NCI-H1694 (cell line): ENCODE measurements at regions not wholly inside any gene's neighbourhood (a gene's known extent, or its start where the extent isn't known, plus 50 kb on each side); places are given as distances from the start of the nearest gene placed in this dataset.

Experiments used
- DNase-seq: peaks from one replicate; lab custom pipeline; 2025; lab: John Stamatoyannopoulos, UW

DNA sequence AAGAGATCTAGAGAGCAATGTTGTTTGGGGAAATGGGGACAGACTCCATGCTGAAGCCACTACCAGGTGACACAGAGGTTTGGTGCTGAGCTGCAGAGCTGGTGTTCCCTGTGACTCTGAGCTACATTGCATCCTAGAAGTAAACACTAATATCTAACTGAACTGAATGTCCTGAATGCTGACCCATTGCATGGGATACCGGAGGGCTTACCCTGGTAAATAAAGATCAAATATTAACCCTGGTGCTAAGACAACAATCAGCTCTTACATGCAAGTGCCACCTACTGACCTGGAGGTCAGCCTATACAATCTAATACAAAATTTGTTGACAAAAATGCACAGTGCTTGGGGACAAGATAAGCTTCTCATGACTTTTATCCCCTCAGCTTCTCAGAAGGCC is 851.3 kb upstream of the KCND2 start:
- DNase-seq = no peak

DNA sequence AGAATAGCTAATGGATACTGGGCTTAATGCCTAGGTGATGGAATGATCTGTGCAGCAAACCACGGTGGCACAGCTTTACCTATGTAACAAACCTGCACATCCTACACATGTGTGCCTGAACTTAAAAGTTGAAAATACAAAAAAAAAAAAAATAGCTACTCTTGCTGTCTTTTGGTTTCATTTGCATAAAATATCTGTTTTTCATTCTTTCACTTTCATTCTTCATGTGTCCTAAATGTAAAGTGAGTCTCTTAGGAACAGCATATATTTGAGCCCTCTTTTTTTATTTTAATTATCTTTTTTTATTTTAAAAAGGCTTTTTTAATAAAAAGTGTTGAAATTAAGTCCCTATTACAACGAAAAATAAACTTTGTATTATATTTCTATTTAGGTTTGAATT is 836.1 kb upstream of the KCND2 start:
- no peak for DNase-seq

DNA sequence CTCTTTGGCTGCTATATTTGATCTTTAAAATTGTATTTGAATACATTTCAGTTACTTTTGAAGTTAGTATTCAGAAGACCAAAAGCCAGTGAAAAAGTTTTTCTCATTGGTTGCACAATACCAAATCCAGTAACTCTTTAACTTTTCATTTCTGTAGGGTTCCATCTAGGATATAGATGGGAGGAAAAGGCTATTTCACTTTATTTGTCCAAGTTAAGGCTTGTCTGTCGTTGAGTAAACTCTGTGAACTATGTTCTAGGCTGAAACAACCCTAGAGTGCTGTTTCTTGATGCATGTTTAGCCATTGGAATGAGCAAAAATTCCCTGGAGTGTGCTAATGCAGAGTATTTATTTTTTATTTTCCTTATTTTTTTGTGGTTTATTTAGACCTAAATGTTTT is 834.7 kb upstream of the KCND2 start:
- DNase-seq = no peak

DNA sequence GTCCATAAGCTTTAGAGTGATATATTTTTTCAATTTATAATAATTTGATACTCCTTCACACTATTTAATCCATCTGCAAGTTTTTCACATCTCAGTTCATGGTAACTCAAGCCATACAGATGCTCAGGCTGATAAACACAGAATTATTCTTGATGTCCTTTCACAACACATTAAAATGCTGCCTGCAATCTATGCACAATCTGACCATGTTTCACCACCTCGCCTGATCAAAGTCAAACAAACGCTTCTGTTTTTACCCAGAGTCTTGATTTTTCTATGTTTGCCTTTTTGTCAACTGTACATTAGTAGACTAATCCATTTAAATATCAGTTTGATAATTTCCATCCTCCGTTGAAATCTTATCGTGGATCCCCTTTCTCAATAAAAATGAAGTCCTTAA is 833.8 kb upstream of the KCND2 start:
- DNase-seq = no peak

DNA sequence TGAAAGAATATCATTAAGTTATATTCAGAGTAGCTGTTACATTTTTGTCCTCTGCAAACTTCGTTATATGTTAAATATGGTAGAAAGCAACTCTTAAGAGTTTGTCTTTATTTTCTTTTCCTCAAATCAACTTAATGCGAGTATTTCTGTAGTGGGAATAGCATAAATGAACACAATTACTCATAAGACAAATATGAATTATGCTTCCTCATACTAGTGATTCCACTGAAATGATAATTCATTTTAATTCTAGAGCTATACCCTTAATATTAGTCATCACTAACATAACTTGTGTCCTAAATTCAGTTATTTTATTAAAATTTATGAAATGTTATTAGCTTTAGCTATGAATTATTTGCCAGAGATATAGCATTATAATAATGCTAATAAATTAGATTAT is 820.6 kb upstream of the KCND2 start:
- DNase-seq = no peak

DNA sequence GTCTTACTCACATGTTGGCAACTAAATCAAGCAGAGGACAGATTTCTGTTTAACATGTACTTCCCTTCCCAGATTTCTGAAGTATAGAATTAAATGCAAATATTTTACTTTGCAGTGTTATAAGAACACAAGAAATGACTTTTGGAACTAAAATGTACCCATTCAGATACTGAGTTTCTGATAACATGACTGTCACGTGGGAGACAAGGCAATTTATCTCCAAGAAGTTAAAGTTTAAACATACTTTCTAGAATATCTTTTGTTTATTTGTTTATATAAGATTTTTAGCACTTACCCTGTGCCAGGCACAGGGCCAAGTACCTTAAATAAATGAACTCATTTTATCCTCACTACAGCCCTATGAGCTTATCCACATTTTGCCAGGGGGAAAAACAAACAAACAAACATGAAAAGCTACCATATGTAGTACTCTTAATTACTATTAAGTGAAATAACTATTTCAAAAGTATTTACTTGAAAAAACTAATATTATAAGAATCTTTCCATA is 807.1 kb upstream of the KCND2 start:
- no peak for DNase-seq

DNA sequence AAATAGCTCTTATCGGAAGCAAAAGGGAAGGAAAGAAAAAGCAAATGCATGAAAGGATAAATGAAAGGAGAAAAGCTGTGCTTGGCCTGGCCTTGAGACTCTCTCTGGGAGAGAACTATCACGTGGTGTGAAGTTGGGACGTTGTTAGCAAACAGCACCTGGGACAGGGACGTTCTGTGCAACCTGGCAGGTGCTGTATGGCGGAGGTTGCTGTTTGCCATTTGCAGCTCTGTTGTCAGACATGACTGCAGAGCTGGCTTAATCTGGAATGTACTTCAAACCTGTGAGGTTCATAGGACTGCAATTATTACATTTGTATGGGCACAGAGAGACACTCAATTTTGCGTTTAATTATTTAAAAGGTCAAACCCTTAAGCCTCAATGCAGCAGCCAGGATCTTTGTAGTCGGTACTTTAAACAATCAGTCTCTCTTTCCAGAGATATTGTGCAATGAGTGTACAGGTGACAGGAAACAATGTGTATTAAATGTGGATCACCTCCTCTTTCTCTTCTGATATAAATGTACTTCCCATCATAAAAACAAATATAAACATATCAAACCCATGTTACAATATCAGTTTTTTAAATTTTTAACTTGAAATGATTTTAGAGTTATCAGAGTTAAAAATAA is 800.5 kb upstream of the KCND2 start:
- no peak for DNase-seq

DNA sequence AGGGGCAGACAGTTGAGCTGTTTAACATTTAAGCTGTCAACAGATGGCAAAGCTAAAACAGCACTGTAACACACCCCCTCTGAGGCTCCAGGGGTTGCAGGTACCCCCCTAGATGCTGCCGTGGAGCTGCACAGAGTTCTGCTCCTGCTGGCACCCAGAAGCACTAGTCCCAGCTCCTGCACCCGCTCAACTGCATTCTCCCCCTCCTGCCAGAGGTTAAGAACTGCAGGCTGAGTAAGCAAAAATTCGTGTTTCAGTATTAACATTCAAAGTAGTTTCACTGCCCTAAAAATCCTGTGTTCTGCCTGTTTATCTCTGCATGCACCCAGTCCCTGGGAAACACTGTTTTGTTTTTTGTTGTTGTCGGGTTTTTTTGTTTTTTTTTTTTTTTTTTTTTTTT is 790.8 kb upstream of the KCND2 start:
- DNase-seq = no peak

DNA sequence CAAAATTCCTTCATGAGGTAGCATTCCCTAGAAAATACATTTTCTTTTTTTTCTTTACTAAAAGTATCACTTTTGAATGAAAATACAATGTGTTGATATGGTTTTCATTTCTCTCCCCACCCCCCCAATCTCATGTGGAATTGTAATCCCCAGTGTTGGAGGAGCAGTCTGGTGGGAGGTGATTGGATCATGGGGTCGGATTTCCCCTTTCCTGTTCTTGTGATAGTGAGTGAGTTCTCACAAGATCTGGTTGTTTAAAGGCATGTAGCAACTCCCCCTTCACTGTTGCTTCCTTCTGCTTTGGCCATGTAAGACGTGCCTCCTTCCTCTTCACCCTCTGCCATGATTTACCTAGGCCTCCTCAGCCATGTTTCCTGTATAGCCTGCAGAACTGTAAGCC is 790.3 kb upstream of the KCND2 start:
- DNase-seq = no peak

DNA sequence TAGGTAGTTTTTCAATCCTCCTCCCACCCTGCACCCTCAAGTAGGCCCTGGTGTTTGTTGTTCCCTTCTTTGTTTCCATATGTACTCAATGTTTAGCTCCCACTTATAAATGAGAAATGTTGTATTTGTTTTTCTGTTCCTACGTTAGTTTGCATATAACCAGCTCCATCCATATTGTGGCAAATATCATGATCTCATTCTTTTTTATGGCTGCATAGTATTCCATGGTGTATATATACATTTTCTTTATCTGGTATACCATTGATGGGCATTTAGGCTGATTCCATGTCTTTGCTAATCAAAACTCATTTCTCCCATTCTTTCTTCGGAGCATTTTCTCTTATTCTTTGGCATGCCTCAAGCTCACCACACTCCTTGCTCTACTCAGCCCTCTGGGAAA is 789.6 kb upstream of the KCND2 start:
- DNase-seq = no peak

DNA sequence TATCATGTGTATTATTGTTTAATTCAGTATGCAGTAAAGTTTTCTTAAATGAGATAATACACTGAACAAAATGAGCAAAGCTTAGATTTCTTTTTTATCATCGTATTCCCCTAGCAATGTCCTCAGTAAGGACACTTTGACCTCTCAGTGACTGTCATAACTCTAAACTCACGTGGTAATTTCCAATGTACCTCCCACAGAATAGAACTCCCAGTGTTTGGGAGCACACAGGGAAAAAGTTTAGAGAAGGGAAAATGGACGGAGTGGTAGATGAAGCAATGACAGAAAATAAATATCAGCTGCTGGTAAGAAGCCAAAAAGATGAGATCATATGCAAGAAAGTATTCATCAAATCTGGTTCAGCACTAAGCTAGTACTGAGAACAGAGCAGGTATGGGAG is 758.6 kb upstream of the KCND2 start:
- no peak for DNase-seq

DNA sequence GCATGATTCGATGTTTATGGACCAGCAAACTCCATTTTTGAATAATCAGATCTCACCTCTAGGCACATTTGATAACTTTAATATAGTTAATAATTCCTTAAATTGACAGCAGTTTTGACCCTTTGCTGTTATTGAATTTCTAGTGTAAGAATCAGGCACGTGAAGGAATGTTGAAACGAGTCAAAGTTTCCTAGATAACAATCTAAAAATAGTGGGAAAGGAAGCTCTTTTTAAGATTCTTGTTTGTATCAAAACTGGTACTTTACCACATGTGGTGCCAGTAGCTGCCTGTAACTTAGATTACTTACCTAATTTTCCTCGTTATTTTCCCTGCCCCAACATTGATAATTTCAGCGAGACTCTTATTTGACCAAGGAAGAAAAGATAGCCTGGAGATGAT is 757.8 kb upstream of the KCND2 start:
- no peak for DNase-seq

DNA sequence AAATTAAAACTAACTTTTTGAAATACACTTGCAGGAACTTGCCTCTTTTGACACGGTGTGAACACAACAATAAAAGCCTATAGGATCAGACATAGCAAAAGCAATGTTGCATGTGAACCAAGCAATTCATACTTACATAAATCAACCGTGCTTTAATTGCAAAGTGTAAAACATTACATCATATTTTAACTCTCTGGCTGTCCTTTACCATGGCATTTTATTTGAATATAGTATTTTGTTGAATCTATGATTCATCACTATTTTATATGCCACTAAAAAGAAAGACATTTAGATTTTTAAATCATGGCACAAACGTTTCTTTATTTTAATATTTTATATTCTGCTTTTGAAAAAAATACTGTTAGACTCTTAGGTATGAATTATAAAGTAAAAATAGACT is 757.0 kb upstream of the KCND2 start:
- DNase-seq = no peak

DNA sequence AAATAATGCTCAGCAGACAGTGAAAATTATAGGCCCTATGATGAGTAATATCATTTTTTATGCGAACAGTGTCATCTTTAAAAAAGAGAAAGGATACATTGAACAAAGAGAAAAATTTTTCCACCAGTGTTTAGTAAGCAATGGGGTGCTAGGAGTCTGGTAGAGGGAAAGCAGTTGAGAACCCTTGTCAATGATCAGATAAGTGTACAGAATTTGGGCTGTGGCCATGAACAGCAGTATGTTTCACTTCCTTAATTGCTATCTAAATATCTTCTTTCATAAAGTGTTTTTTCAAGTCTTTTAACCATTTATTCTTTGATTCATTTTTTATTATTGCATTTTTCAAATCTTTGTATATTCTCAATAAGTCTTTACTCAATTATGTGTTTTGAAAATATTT is 750.7 kb upstream of the KCND2 start:
- DNase-seq = no peak

DNA sequence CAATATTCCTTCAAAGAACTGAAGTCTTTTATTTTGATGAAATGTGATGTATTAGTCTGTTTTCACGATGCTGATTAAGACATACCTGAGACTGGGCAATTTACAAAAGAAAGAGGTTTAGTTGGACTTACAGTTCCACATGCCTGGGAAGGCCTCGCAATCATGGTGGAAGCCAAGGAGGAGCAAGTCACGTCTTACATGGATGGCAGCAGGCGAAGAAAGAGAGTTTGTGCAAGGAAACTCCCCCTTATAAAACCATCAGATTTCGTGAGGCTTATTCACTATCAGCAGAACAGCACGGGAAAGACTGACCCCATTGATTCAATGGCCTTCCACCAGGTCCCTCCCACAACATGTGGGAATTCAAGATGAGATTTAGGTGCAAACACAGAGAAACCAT is 750.3 kb upstream of the KCND2 start:
- no peak for DNase-seq

DNA sequence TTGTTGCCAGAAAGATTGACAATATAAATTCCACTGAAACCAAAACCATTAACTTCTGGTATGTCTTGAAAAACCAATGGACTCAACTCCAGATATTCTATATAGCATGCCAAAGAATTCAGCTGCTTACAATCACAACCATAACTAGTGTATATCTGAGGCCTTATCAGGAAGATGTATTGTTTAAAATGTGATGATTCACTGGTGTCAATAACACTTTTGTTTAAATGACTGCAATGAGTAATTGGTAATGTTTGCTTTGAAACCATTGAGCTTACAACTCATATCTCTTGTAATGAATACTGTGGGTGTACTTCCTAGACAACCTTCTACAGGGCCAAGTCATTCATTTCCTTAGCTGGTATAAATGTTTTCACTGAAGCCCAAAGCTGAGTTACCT is 727.9 kb upstream of the KCND2 start:
- DNase-seq = no peak

DNA sequence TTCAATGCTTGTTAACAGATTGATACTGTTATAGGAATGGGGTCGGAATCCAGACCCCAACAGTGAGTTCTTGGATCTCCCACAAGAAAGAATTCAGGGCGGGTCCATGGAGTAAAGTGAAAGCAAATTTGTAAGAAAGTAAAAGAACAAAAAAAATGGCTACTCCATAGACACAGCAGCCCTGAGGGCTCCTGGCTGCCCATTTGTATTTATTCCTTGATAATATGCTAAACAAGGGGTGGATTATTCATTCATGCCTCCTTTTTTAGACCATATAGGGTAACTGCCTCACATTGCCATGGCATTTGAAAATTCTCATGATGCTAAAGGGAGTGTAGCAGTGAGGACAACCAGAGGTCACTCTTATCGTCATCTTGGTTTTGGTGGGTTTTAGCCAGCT is 717.2 kb upstream of the KCND2 start:
- DNase-seq = no peak

DNA sequence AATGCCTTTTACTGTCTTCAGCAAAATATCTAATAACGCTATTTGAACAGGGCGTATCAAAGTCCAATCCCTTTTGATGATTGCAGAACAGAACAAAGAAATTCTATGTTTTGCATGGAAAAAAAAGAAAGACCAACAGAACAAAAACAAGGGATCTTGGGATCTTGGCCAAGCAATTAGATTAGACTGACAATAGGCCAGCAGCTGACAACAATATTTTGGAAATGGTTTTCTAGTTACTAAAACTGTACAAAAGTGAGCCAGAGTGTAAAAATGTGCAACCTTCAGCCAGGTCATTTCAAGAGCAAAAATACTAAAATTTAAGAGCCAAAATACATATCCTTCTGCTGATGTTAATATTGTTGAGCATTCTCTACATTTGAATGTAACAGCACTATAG is 716.5 kb upstream of the KCND2 start:
- DNase-seq = no peak

DNA sequence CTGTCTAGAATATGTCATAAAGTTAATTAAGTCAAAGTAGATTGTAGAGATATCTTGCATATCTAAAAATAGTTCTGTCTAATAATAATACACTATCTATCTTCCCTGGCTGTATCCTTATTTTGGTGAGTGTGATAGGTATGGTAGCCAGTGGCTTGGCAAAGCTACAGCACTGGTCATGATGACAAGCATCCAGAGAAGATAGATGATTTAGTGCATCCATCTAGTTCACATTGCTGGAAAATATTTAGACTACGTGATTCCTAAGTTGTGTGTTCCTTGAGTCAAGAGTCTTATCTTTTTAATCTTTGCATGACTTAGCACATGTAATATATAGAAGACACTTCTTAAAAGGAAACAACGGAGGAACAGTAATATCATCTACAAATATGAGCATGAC is 711.2 kb upstream of the KCND2 start:
- no peak for DNase-seq

DNA sequence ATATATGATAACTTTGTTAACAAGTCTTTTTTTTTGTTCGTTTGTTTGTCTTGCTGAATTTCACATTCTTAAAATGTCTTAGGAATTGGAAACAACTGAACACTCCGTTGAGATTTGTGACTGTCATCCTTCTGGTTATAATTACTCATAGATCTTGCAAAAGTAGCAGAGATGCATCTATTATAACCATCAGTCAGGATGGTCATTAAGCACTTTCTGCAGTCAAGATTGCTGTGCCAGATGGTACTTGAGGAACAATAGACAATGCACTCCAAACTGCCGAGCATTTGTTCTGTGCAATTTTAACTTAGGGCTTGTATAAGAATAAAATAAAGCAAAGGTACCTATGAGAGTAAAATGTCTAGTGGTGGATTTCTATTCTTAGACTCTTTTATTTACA is 710.1 kb upstream of the KCND2 start:
- no peak for DNase-seq

DNA sequence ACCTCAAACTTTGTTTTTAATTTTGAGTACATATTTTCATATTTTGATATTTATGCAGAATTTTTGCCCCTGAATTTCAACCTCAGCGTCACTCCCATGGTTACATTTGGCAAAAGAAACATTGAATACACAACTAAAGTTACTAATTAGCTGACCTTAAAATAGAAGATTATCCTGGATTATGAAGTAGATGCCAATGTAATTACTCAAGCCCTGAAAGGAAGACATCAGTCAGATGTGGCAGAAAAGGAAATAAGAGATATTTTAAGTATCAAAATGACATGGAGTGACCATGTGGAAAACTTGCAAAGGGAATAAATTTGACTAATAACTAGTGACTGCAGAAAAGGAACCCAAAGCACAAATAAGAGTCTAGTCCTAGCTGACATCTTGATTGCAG is 701.3 kb upstream of the KCND2 start:
- no peak for DNase-seq

DNA sequence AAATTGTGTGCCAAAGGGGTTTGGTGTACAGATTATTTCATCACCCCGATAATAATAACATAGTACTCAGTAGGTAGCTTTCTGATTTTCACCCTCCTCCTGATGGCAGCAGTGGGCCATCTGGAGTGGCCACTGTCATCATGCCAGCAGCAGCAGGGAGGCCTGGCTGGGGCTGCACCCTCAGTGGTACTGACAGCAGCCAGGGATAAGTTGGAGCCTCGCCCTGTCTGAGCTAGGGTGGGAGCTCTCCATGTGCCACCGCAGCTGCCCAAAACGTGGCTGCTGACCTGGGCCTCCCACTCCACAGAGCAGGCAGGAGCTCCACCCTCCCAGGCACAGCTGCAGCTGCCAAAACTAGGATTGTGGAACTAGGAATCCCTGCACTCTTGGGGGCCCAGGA is 700.8 kb upstream of the KCND2 start:
- DNase-seq = no peak

DNA sequence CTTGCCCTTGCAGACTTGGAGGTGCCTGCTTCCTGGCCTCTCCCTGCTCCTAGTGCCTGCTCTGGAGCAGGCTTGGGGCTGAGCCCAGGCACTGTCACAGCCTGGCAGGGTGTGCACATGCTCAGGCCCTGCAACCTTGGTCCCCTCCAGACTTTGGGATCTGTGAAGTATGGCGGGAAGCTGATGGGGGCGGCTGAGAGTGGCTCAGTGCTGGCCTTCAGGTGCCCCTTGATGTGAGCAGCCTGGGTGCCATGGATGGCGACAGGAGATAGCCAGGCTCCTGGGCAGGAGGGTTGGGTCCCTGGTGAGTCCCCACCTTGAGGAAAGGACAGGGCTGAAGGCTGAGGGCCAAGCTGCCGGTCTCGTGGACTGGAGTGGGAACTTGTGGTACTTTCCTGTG is 700.4 kb upstream of the KCND2 start:
- DNase-seq = no peak

DNA sequence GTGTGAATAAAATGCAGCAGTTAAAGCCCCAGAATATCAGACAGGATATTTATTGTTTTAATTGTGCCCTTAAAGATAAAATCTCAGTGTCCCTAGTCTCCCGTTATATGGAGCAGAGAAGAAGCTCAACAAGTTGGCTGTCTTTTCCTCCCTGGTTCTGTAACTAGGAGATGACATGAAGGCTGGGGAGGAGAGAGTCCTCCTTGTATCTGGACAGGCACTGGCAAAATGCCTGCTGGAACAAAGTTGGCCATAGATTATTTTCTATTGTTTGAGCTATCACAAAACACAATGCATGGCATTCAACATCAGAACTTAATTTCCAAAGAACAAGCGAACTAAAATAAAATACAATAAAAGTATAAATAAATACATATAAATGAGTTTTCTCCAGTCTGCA is 694.9 kb upstream of the KCND2 start:
- DNase-seq = no peak

DNA sequence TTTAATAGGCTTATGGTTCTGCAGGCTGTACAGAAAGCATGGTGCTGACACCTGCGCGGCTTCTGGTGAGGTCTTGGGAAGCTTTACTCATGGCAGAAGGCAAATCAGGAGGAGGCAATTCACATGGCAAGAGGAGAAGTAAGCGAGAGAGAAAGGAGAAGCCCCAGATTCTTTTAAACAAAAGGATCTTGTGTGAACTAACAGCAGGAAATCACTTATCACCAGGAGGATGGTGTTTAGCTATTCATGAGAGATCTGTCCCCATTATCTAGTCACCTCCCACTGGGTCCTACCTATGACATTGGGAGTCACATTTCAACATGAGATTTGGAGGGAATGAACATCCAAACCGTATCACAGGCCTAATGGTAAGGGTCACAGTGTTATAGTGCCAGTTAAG is 678.0 kb upstream of the KCND2 start:
- DNase-seq = no peak
